ENCODE measurements at regions not wholly inside any gene's neighbourhood (a gene's known extent, or its start where the extent isn't known, plus 50 kb on each side); places are given as distances from the start of the nearest gene placed in this dataset.

DNA sequence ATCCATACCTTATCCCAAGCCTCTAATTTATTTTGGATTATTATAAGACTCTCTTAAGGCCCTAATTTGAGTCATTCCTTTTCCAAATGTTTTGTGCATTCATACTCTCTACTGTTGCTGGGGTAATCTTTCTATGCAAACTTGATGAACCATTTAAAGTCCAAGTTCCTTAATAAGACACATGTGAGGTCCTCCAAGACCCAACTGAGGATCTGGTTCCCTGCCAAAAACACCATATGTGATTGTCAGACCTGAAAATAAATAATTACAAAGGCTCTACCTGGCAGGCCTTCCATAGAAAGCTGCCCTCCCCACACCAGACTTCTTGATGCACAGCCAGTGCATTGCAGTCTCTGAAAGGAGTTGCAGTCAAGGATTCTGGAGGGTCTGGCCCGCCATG lies 257.9 kb upstream of the AKR1E2 start:
- POLR2A ChIA-PET: no interaction called here
- CTCF ChIA-PET: no interaction called here
- DNase-seq (ENCODE audit: low read depth, low spot score): no peak
- no peak overlapping the region for H3K4me3 ChIP-seq (ENCODE audit: low read depth, low read length)
- TF ChIP-seq, protein P1, sequence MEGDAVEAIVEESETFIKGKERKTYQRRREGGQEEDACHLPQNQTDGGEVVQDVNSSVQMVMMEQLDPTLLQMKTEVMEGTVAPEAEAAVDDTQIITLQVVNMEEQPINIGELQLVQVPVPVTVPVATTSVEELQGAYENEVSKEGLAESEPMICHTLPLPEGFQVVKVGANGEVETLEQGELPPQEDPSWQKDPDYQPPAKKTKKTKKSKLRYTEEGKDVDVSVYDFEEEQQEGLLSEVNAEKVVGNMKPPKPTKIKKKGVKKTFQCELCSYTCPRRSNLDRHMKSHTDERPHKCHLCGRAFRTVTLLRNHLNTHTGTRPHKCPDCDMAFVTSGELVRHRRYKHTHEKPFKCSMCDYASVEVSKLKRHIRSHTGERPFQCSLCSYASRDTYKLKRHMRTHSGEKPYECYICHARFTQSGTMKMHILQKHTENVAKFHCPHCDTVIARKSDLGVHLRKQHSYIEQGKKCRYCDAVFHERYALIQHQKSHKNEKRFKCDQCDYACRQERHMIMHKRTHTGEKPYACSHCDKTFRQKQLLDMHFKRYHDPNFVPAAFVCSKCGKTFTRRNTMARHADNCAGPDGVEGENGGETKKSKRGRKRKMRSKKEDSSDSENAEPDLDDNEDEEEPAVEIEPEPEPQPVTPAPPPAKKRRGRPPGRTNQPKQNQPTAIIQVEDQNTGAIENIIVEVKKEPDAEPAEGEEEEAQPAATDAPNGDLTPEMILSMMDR (IDR thresholded peaks at IDR 0.05; ENCODE audit: insufficient read depth, low read length, missing control alignments): no peak

DNA sequence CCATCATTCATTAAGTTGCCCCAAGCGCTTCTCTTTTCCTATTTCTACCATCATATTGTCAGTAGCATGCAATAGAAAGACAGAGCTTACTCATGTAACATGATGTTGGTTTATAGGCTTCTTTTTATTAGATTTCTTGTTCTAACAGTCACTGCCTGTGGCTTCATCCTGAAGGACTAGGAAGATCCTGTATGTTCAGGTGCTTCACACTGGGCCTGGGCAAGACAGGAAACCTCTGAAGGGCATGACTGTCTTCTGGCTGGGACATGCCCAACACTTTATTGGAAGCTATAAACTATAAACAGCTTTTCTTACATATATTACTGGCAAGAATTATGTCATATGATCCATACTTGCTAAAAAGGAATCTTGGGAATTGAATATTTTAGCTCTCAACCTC lies 258.4 kb upstream of the AKR1E2 start:
- no peak for DNase-seq (ENCODE audit: low read depth, low spot score)
- no peak overlapping the region for H3K4me3 ChIP-seq (ENCODE audit: low read depth, low read length)
- ChIA-PET POLR2A (no interaction called here), CTCF (no interaction called here)
- TF ChIP-seq, protein P1 (IDR thresholded peaks at IDR 0.05; ENCODE audit: insufficient read depth, low read length, missing control alignments): no peak

DNA sequence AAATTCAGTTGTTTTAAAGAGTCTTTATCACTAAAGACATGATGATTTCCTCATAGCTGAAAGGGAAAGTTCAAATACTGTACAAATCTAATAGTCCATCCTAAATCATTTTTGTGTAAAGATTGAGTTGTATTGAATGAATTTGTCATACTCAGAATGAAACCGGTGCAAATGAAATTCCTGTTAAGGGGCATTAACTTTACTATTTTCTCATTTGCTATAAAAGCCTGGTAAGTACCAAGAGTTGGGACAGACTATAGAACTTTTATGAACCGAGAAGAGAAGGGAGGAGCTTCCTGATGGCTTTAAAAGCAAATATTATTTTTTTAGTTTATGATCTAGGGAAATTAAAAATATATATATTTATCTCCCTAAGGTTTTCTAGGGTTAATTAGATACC lies 260.0 kb upstream of the AKR1E2 start:
- CTCF ChIA-PET: no interaction called here
- no peak overlapping the region for H3K4me3 ChIP-seq (ENCODE audit: low read depth, low read length)
- TF ChIP-seq, protein P1 (IDR thresholded peaks at IDR 0.05; ENCODE audit: insufficient read depth, low read length, missing control alignments): no peak
- no peak for DNase-seq (ENCODE audit: low read depth, low spot score)
- POLR2A ChIA-PET: no interaction called here

DNA sequence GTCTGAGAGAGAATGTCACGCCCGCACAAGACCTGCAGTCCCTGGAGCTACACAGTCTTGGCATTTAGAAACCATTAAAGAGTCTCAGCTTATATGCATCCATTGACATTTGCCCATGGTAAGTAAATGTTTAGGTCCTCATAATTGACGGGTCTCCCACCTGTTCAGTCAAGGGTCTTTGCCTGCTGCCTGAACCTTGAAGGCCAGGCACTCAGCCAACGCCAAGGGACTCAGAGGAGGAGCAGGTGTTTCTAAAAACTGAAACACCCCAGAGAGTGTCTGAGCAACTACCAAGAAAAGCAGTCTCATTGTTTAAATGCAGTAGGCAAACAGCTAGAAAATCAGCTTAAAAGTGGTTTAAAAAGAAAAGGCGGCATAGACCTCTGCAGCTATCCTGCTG lies 264.7 kb upstream of the AKR1E2 start:
- POLR2A ChIA-PET: interaction anchor here (0.7 kb wide), 1 partner anchor 28 kb away, joined by 3 read pairs; no protein-coding TSS in a partner anchor
- CTCF ChIA-PET: interaction anchor here (1.2 kb wide), 1 partner anchor 12 kb away, joined by 4 read pairs; no protein-coding TSS in a partner anchor

DNA sequence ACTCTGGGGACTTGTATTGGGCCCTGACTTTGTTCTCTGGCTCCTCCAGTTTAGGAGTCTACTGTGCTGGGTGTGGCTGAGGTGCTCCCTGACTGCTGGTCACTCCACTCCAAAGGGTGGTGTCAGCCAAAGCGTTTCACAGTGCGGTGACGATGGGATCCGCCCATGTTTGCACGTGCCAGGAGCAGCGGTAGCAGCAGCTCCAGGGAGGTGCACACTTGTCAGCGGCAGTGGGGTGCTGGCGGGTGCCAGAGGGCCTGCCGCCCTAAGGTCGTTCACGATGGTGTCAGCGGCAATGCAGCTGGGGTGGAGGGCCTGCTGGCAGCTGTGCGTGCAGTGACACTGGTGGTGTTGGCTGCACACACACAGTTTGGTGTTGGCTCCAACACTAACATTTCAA lies 268.5 kb upstream of the AKR1E2 start:
- CTCF ChIA-PET: interaction anchor here (1.2 kb wide), 1 partner anchor 12 kb away, joined by 3 read pairs; no protein-coding TSS in a partner anchor
- POLR2A ChIA-PET: no interaction called here
- no peak overlapping the region for H3K4me3 ChIP-seq (ENCODE audit: low read depth, low read length)
- DNase-seq (ENCODE audit: low read depth, low spot score): no peak
- TF ChIP-seq, protein P1 (IDR thresholded peaks at IDR 0.05; ENCODE audit: insufficient read depth, low read length, missing control alignments): no peak

More for the DNA sequence above, 264.7 kb upstream of the AKR1E2 start:
- H3K4me3 ChIP-seq (ENCODE audit: low read depth, low read length): no peak overlapping the region
- no peak for DNase-seq (ENCODE audit: low read depth, low spot score)
- TF ChIP-seq, protein P1 (IDR thresholded peaks at IDR 0.05; ENCODE audit: insufficient read depth, low read length, missing control alignments): no peak

DNA sequence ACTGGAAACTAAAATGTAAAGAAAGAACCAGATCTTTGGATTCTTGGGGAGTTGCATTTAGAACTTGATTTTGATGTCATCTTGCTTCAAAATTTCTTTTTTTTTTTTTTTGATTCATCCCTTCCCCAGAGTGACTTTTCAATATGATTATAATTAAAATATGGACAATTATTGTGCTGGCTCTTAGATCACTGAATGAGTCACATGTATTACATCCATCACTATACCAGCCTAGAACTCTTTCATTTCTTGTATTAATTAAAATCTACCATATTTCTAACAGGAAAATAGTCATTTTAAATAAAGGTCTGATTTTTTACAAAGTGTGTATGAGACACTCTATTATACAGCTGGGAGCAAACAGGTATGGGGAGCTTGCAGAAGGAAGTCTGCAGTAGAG lies 269.5 kb upstream of the AKR1E2 start:
- DNase-seq (ENCODE audit: low read depth, low spot score): no peak
- ChIA-PET POLR2A (no interaction called here), CTCF (interaction anchor here (1.1 kb wide), 1 partner anchor 11 kb away, joined by 3 read pairs; no protein-coding TSS in a partner anchor)
- H3K4me3 ChIP-seq (ENCODE audit: low read depth, low read length): no peak overlapping the region
- TF ChIP-seq, protein P1 (IDR thresholded peaks at IDR 0.05; ENCODE audit: insufficient read depth, low read length, missing control alignments): no peak

Data from AG04449 (cell line).